A673 (cell line): ENCODE measurements at regions not wholly inside any gene's neighbourhood (a gene's known extent, or its start where the extent isn't known, plus 50 kb on each side); places are given as distances from the start of the nearest gene placed in this dataset.
A peak's percentile ranks its signal among the peaks of the same experiment; 100 is the strongest.

Experiments
- BruUV-seq: library from RNA; stranded (reverse); fragments of 400-500 nt; replicated peaks from 2 replicates; lab custom pipeline; 2021; lab: Mats Ljungman, UMichigan
- CTCF ChIA-PET: fragments of 300-600 bp; sonication (Branson Sonifier 250); formaldehyde crosslinking; loops from one replicate; lab custom pipeline; 2022; ENCODE audit warnings: antibody characterized with exemption; lab: Charles Lee
- POLR2A ChIA-PET: fragments of 300-600 bp; sonication (Branson Sonifier 250); formaldehyde crosslinking; loops from one replicate; lab custom pipeline; 2022; ENCODE audit warnings: antibody characterized with exemption; ENCODE audit not compliant: low non-redundant PET; lab: Charles Lee
- DNase-seq: peaks from one replicate; pipeline ENCODE4 v3.0.0-alpha.2; 2015; ENCODE audit warnings: low spot score
- H3K27ac ChIP-seq: fragments of 200-600 bp; sonication (generic); 2 replicates; pipeline ENCODE4 v1.5.1; 2016; ENCODE audit warnings: mixed run types, low read depth, mild to moderate bottlenecking, mixed read lengths, antibody characterized with exemption, low read length; ENCODE audit not compliant: poor library complexity, severe bottlenecking
- H3K27me3 ChIP-seq: fragments of 200-600 bp; sonication (generic); replicated peaks from 2 replicates; pipeline ENCODE4 v1.6.1; 2017; ENCODE audit warnings: mixed run types, low read depth, mild to moderate bottlenecking, mixed read lengths, antibody characterized with exemption, low read length; ENCODE audit not compliant: insufficient read depth, poor library complexity
- H3K36me3 ChIP-seq: fragments of 200-600 bp; sonication (generic); 2 replicates; pipeline ENCODE4 v1.6.1; 2016; ENCODE audit warnings: mixed run types, mild to moderate bottlenecking, mixed read lengths, antibody characterized with exemption, low read length; ENCODE audit not compliant: insufficient read depth, poor library complexity, severe bottlenecking
- H3K4me1 ChIP-seq: fragments of 200-600 bp; sonication (generic); 2 replicates; pipeline ENCODE4 v1.6.1; 2017; ENCODE audit warnings: mixed run types, mild to moderate bottlenecking, mixed read lengths, antibody characterized with exemption, low read length; ENCODE audit not compliant: insufficient read depth, poor library complexity, severe bottlenecking
- H3K4me3 ChIP-seq: fragments of 200-600 bp; sonication (generic); 2 replicates; pipeline ENCODE4 v1.5.1; 2016; ENCODE audit warnings: low read depth, mixed run types, mild to moderate bottlenecking, mixed read lengths, low read length; ENCODE audit not compliant: poor library complexity, severe bottlenecking
- H3K9me3 ChIP-seq: fragments of 200-600 bp; sonication (generic); 2 replicates; pipeline ENCODE4 v1.6.1; 2016; ENCODE audit warnings: mixed run types, low read depth, mild to moderate bottlenecking, mixed read lengths, antibody characterized with exemption, low read length; ENCODE audit not compliant: poor library complexity, severe bottlenecking
- CTCF ChIP-seq: fragments of 300-800, 200-600 bp; sonication (generic); conservative IDR thresholded peaks from 2 replicates; pipeline ENCODE4 v1.5.1; 2017; ENCODE audit warnings: low read depth, mild to moderate bottlenecking, antibody characterized with exemption, low read length, moderate library complexity, mixed read lengths
- EZH2 ChIP-seq: fragments of 200-600 bp; sonication (generic); IDR thresholded peaks from 2 replicates; pipeline ENCODE4 v1.6.1; 2017; ENCODE audit warnings: borderline replicate concordance, low read depth, mild to moderate bottlenecking, mixed read lengths, antibody characterized with exemption, low read length; ENCODE audit not compliant: poor library complexity, severe bottlenecking
- intact Hi-C: fragments of 100-400 bp; cut with micrococcal nuclease; formaldehyde crosslinking; loops from one replicate; pipeline ENCODE4 v1.10.0; 2022; ENCODE audit not compliant: unreplicated experiment

- TF ChIP-seq EZH2 (no peak), CTCF (no peak)
- Histone ChIP-seq H3K27ac (no peak overlapping the region), H3K27me3 (no peaks in the 10 kb centered on the region), H3K36me3 (no peaks in the 10 kb centered on the region), H3K4me3 (peak overlapping the region; percentile 6), H3K4me1 (no peaks in the 10 kb centered on the region), H3K9me3 (no peaks in the 10 kb centered on the region)
- POLR2A ChIA-PET = no interaction called here
- CTCF ChIA-PET = no interaction called here
- intact Hi-C loops = no loop called here
- DNase-seq = no peak
- no TSS peak for BruUV-seq
These were observed 259.6 kb upstream of the PIK3C3 start for GRCh38 chr18:41695441-41695840.

GRCh38 chr18:41693008-41693407 is 262.0 kb upstream of the PIK3C3 start:
- intact Hi-C loops = no loop called here
- no peaks in the 10 kb centered on the region for H3K27me3 ChIP-seq
- no peak for DNase-seq
- H3K4me1 ChIP-seq = no peaks in the 10 kb centered on the region
- ChIA-PET POLR2A (no interaction called here), CTCF (no interaction called here)
- no peaks in the 10 kb centered on the region for H3K9me3 ChIP-seq
- no TSS peak for BruUV-seq
- H3K36me3 ChIP-seq = no peaks in the 10 kb centered on the region
- no peak for TF ChIP-seq EZH2
- no peak for TF ChIP-seq CTCF
- H3K27ac ChIP-seq = no peak overlapping the region
- no peak overlapping the region for H3K4me3 ChIP-seq

GRCh38 chr18:41690332-41691127 is 264.5 kb upstream of the PIK3C3 start:
- Histone ChIP-seq H3K27me3 (no peaks in the 10 kb centered on the region), H3K36me3 (no peaks in the 10 kb centered on the region), H3K9me3 (no peaks in the 10 kb centered on the region), H3K27ac (no peak overlapping the region), H3K4me3 (no peak overlapping the region), H3K4me1 (no peaks in the 10 kb centered on the region)
- CTCF ChIA-PET = no interaction called here
- BruUV-seq = no TSS peak
- intact Hi-C loops = no loop called here
- TF ChIP-seq EZH2 (no peak), CTCF (no peak)
- POLR2A ChIA-PET = no interaction called here
- no peak for DNase-seq
